ENCODE measurements at regions not wholly inside any gene's neighbourhood (a gene's known extent, or its start where the extent isn't known, plus 50 kb on each side); places are given as distances from the start of the nearest gene placed in this dataset.

- no peak; the same call in 1 of the 3 replicates for ATAC-seq
- WGBS (ENCODE audit: low lambda C conversion rate), result 0% methylated on average over 1 of the region's 3 CpGs
Observed at GRCh38 chr12:45622210-45622937, 107.1 kb upstream of the ARID2 start.

GRCh38 chr12:45623221-45623620 lies 106.3 kb upstream of the ARID2 start:
- H3K36me3 ChIP-seq (replicated peaks in 1 of 2; ENCODE audit: control insufficient read depth in 1 of 2, insufficient read depth in 2 of 2, low read length in 2 of 2), result no peaks in the 10 kb centered on the region
- no peak overlapping the region for H2AFZ ChIP-seq (ENCODE audit: low read length)
- H3K4me2 ChIP-seq (ENCODE audit: low read depth, low read length), result no peak overlapping the region
- TF ChIP-seq SRY (CRISPR knock-in tag; IDR thresholded peaks at IDR 0.05) (no peak), ZNF687 (CRISPR knock-in tag; IDR thresholded peaks at IDR 0.05) (no peak), RBM39 (IDR thresholded peaks at IDR 0.05; ENCODE audit: low read depth, low read length, poor library complexity, severe bottlenecking) (no peak), ZNF382 (CRISPR knock-in tag; IDR thresholded peaks at IDR 0.05; ENCODE audit: borderline replicate concordance) (no peak), RBM22 (optimal IDR thresholded peaks at IDR 0.05; ENCODE audit: low read length) (no peak), MYNN (CRISPR knock-in tag; IDR thresholded peaks at IDR 0.05; ENCODE audit: low read depth) (no peak), ZNF879 (CRISPR knock-in tag; IDR thresholded peaks at IDR 0.05) (no peak), GPBP1L1 (CRISPR knock-in tag; IDR thresholded peaks at IDR 0.05) (no peak), MED1 (CRISPR knock-in tag; IDR thresholded peaks at IDR 0.05) (no peak)
- no peak overlapping the region for H3K27ac ChIP-seq (ENCODE audit: extremely low read length, insufficient read depth, low read length)
- no peaks in the 10 kb centered on the region for H3K4me1 ChIP-seq (ENCODE audit: insufficient read depth, low read length)
- no peaks in the 10 kb centered on the region for H4K20me1 ChIP-seq (ENCODE audit: insufficient read depth, low read length)
- H3K9ac ChIP-seq (ENCODE audit: insufficient read depth, low read depth, low read length), result no peak overlapping the region
- WGBS (ENCODE audit: low lambda C conversion rate), result 61% methylated on average over 5 of the region's 5 CpGs
- ATAC-seq (no peak), FAIRE-seq (no peak), DNase-seq (ENCODE audit: low spot score) (no peak)
- BruUV-seq (replicated peaks), result no TSS peak
- no peaks in the 10 kb centered on the region for H3K27me3 ChIP-seq (ENCODE audit: control insufficient read depth in 1 of 2, insufficient read depth in 2 of 2, low read length in 2 of 2)
- intact Hi-C loops (cut with micrococcal nuclease; ENCODE audit: unreplicated experiment), result no loop called here
- no peak overlapping the region for H3K4me3 ChIP-seq (replicated peaks in 1 of 3; ENCODE audit: insufficient read depth in 1 of 3, low read depth in 2 of 3, low read length in 3 of 3)
- no peaks in the 10 kb centered on the region for H3K9me3 ChIP-seq (ENCODE audit: low read length)
- H3K79me2 ChIP-seq (ENCODE audit: insufficient read depth, low read length), result no peaks in the 10 kb centered on the region
- in situ Hi-C loops (cut with HindIII; ENCODE audit: extremely low pct_ligation_motif_present, low pct_unique_long_range_greater_than_20kb), result no loop called here
- ChIA-PET CTCF (ENCODE audit: low intra/inter-chr PET ratio, low total read pairs) (no interaction called here), POLR2A (no interaction called here)

More at GRCh38 chr12:45622210-45622937, 107.1 kb upstream of the ARID2 start:
- BruUV-seq (replicated peaks), result no TSS peak
- Histone ChIP-seq H3K4me1 (ENCODE audit: insufficient read depth, low read length) (no peaks in the 10 kb centered on the region), H3K9ac (ENCODE audit: insufficient read depth, low read depth, low read length) (no peak overlapping the region), H3K4me2 (ENCODE audit: low read depth, low read length) (no peak overlapping the region), H2AFZ (ENCODE audit: low read length) (no peak overlapping the region), H3K27ac (ENCODE audit: extremely low read length, insufficient read depth, low read length) (no peak overlapping the region), H3K27me3 (ENCODE audit: control insufficient read depth in 1 of 2, insufficient read depth in 2 of 2, low read length in 2 of 2) (no peaks in the 10 kb centered on the region), H4K20me1 (ENCODE audit: insufficient read depth, low read length) (no peaks in the 10 kb centered on the region), H3K4me3 (replicated peaks in 1 of 3; ENCODE audit: insufficient read depth in 1 of 3, low read depth in 2 of 3, low read length in 3 of 3) (no peak overlapping the region), H3K9me3 (ENCODE audit: low read length) (no peaks in the 10 kb centered on the region), H3K36me3 (replicated peaks in 1 of 2; ENCODE audit: control insufficient read depth in 1 of 2, insufficient read depth in 2 of 2, low read length in 2 of 2) (no peaks in the 10 kb centered on the region), H3K79me2 (ENCODE audit: insufficient read depth, low read length) (no peaks in the 10 kb centered on the region)
- intact Hi-C loops (cut with micrococcal nuclease; ENCODE audit: unreplicated experiment) (no loop called here), in situ Hi-C loops (cut with HindIII; ENCODE audit: extremely low pct_ligation_motif_present, low pct_unique_long_range_greater_than_20kb) (no loop called here)
- CTCF ChIA-PET (ENCODE audit: low intra/inter-chr PET ratio, low total read pairs), result no interaction called here
- no peak for DNase-seq (ENCODE audit: low spot score)
- TF ChIP-seq CEBPB (IDR thresholded peaks at IDR 0.05; ENCODE audit: borderline replicate concordance, low read depth, low read length) (0 out of 2 replicates have a peak, but pooled peaks have one; percentile 14), SP140L (CRISPR knock-in tag; IDR thresholded peaks at IDR 0.05; ENCODE audit: borderline replicate concordance) (no peak)
- POLR2A ChIA-PET, result no interaction called here
- FAIRE-seq, result no peak
